Keratinocyte (primary cell): ENCODE measurements at regions not wholly inside any gene's neighbourhood (a gene's known extent, or its start where the extent isn't known, plus 50 kb on each side); places are given as distances from the start of the nearest gene placed in this dataset.
"Not testable (repeated sequence)": the region's sequence is repeated elsewhere in the genome, so short reads cannot be mapped to it uniquely, and the experiment has no call there.

Experiments
- DNase-seq: peaks from one replicate; pipeline ENCODE4 v3.0.0-alpha.2; 2011; ENCODE audit warnings: low read depth, missing footprints, low spot score
- FAIRE-seq: peaks from 2 replicates; lab custom pipeline; 2011; peaks lifted over from hg19 to GRCh38; lab: Jason Lieb, UNC
- H2AFZ ChIP-seq: 2 replicates; pipeline ENCODE4 v1.6.0; 2012; ENCODE audit warnings: low read length, control low read depth, inconsistent platforms; ENCODE audit not compliant: control insufficient read depth
- H3K27ac ChIP-seq: 2 replicates; pipeline ENCODE4 v1.5.1; 2011; ENCODE audit warnings: low read length; ENCODE audit not compliant: control insufficient read depth, insufficient read depth
- H3K27me3 ChIP-seq: 3 replicates; pipeline ENCODE4 v1.6.0; 2011; ENCODE audit warnings: low read length; ENCODE audit not compliant: control insufficient read depth, insufficient read depth; ENCODE audit errors: extremely low read depth
- H3K36me3 ChIP-seq, 2 experiments: 2 replicates in 1 of 2; 3 replicates in 1 of 2; pipeline ENCODE4 v1.5.1; 2011; ENCODE audit warnings: low read length in 2 of 2, mild to moderate bottlenecking in 1 of 2; ENCODE audit not compliant: control insufficient read depth in 2 of 2, insufficient read depth in 2 of 2; ENCODE audit errors: extremely low read depth in 1 of 2
- H3K4me1 ChIP-seq: 3 replicates; pipeline ENCODE4 v1.5.1; 2011; ENCODE audit warnings: low read length; ENCODE audit not compliant: control insufficient read depth, insufficient read depth; ENCODE audit errors: extremely low read depth
- H3K4me2 ChIP-seq: 3 replicates; pipeline ENCODE4 v1.6.0; 2011; ENCODE audit warnings: low read depth, low read length; ENCODE audit not compliant: control insufficient read depth, insufficient read depth; ENCODE audit errors: extremely low read depth
- H3K4me3 ChIP-seq, 3 experiments: fragments of 200-600 bp in 1 of 3; sonication (generic) in 1 of 3; 2 replicates in 2 of 3; 3 replicates in 1 of 3; pipeline ENCODE4 v1.5.1; 2011 to 2016; ENCODE audit warnings: low read length in 3 of 3, mild to moderate bottlenecking in 3 of 3, control low read depth in 2 of 3, inconsistent platforms in 1 of 3, low read depth in 1 of 3, mixed read lengths in 1 of 3, mixed run types in 1 of 3, moderate library complexity in 1 of 3; ENCODE audit not compliant: control insufficient read depth in 2 of 3, insufficient read depth in 2 of 3; ENCODE audit errors: extremely low read depth in 1 of 3
- H3K79me2 ChIP-seq: 2 replicates; pipeline ENCODE4 v1.6.0; 2012; ENCODE audit warnings: low read length; ENCODE audit not compliant: control insufficient read depth, insufficient read depth
- H3K9ac ChIP-seq: 3 replicates; pipeline ENCODE4 v1.6.0; 2011; ENCODE audit warnings: low read length; ENCODE audit not compliant: control insufficient read depth, insufficient read depth; ENCODE audit errors: extremely low read depth
- H3K9me1 ChIP-seq: 3 replicates; pipeline ENCODE4 v1.6.0; 2011; ENCODE audit warnings: low read length; ENCODE audit not compliant: control insufficient read depth, insufficient read depth; ENCODE audit errors: extremely low read depth
- H3K9me3 ChIP-seq: 2 replicates; pipeline ENCODE4 v1.5.1; 2012; ENCODE audit warnings: low read depth, low read length; ENCODE audit not compliant: control insufficient read depth
- H4K20me1 ChIP-seq: 3 replicates; pipeline ENCODE4 v1.6.0; 2011; ENCODE audit warnings: low read length; ENCODE audit not compliant: control insufficient read depth, insufficient read depth; ENCODE audit errors: extremely low read depth
- CTCF ChIP-seq, 3 experiments: IDR thresholded peaks in 1 of 3; conservative IDR thresholded peaks in 1 of 3; optimal IDR thresholded peaks in 1 of 3; 2 replicates in 2 of 3; 3 replicates in 1 of 3; pipeline versions ENCODE3 to v1.5.1; 2011; ENCODE audit warnings: low read length in 3 of 3, mild to moderate bottlenecking in 3 of 3, moderate library complexity in 2 of 3, control low read depth in 1 of 3, inconsistent platforms in 1 of 3; ENCODE audit not compliant: insufficient read depth in 2 of 3; ENCODE audit errors: extremely low read depth in 1 of 3
- EZH2 ChIP-seq: IDR thresholded peaks from one replicate; pipeline ENCODE4 v1.6.1; 2012; ENCODE audit warnings: inconsistent platforms, mild to moderate bottlenecking, low read length, moderate library complexity
- dilution Hi-C: fragments of 300-500 bp; cut with MboI; formaldehyde crosslinking; loops from one replicate; pipeline ENCODE4 v1.7.0; 2020; ENCODE audit warnings: low sequenced_read_pairs; ENCODE audit not compliant: extremely low pct_ligation_motif_present

- TF ChIP-seq EZH2 (no peak), CTCF (optimal IDR thresholded peaks at IDR 0.05 in 1 of 3, IDR thresholded peaks at IDR 0.05 in 1 of 3, conservative IDR thresholded peaks at IDR 0.05 in 1 of 3; ENCODE audit: extremely low read depth in 1 of 3, insufficient read depth in 2 of 3, low read length in 3 of 3) (no peak)
- H3K4me1 ChIP-seq = peaks cover 11% of the 10 kb centered on the region
- H3K4me2 ChIP-seq = peak overlapping the region; percentile 78
- dilution Hi-C loops = no loop called here
- H3K27me3 ChIP-seq = no peaks in the 10 kb centered on the region
- no peak overlapping the region for H3K9ac ChIP-seq
- no peak overlapping the region for H3K27ac ChIP-seq
- no peaks in the 10 kb centered on the region for H3K9me3 ChIP-seq
- peak overlapping the region; percentile 19 to 42 (median 35) for H3K4me3 ChIP-seq
- H4K20me1 ChIP-seq = no peaks in the 10 kb centered on the region
- H3K9me1 ChIP-seq = no peaks in the 10 kb centered on the region
- no peak for FAIRE-seq
- DNase-seq = peak; percentile 13
- peak overlapping the region; percentile 70 for H2AFZ ChIP-seq
- no peaks in the 10 kb centered on the region for H3K36me3 ChIP-seq
- no peaks in the 10 kb centered on the region for H3K79me2 ChIP-seq
Measured at GRCh38 chr10:27319752-27320431, 79.3 kb upstream of the ACBD5 start.

- not testable (repeated sequence) for H3K9ac ChIP-seq
Measured at GRCh38 chr10:27319139-27319538, 78.5 kb upstream of the ACBD5 start.

GRCh38 chr10:27315082-27315481 lies 74.5 kb upstream of the ACBD5 start:
- H4K20me1 ChIP-seq, H3K9ac ChIP-seq, DNase-seq, H3K9me1 ChIP-seq, FAIRE-seq, H3K4me2 ChIP-seq, H3K27ac ChIP-seq, H3K9me3 ChIP-seq, H3K36me3 ChIP-seq, H3K4me3 ChIP-seq, H3K4me1 ChIP-seq, H3K79me2 ChIP-seq, dilution Hi-C loops, H2AFZ ChIP-seq, H3K27me3 ChIP-seq: not testable (repeated sequence)

More at GRCh38 chr10:27319139-27319538, 78.5 kb upstream of the ACBD5 start:
- H2AFZ ChIP-seq, H4K20me1 ChIP-seq, H3K79me2 ChIP-seq, H3K9me1 ChIP-seq, H3K9me3 ChIP-seq, FAIRE-seq, H3K36me3 ChIP-seq, H3K27ac ChIP-seq, H3K4me3 ChIP-seq, DNase-seq, H3K4me2 ChIP-seq, dilution Hi-C loops, H3K27me3 ChIP-seq: not testable (repeated sequence)
- H3K4me1 ChIP-seq = peaks cover 11% of the 10 kb centered on the region

GRCh38 chr10:27313586-27313985 lies 73.0 kb upstream of the ACBD5 start:
- H3K27me3 ChIP-seq, H3K4me1 ChIP-seq, H3K36me3 ChIP-seq, H3K4me2 ChIP-seq, H3K79me2 ChIP-seq, H3K9ac ChIP-seq, H2AFZ ChIP-seq, H3K27ac ChIP-seq, dilution Hi-C loops, FAIRE-seq, DNase-seq, H4K20me1 ChIP-seq, H3K9me1 ChIP-seq, H3K9me3 ChIP-seq, H3K4me3 ChIP-seq: not testable (repeated sequence)
